HG03442 (cell line): ENCODE measurements at regions not wholly inside any gene's neighbourhood (a gene's known extent, or its start where the extent isn't known, plus 50 kb on each side); places are given as distances from the start of the nearest gene placed in this dataset.
A peak's percentile ranks its signal among the peaks of the same experiment; 100 is the strongest.

Experiments
- ATAC-seq: cut with Tn5 transposase; IDR thresholded peaks from one replicate; pipeline ENCODE4 v1.9.1; 2021; ENCODE audit warnings: mild to moderate bottlenecking, moderate library complexity; ENCODE audit not compliant: unreplicated experiment

- no peak for ATAC-seq
Observed at GRCh38 chr12:93149229-93149628, 220.1 kb upstream of the EEA1 start.

GRCh38 chr12:93151079-93151762, 222.1 kb upstream of the EEA1 start:
- ATAC-seq: no peak

GRCh38 chr12:93152617-93153016, 223.5 kb upstream of the EEA1 start:
- no peak for ATAC-seq

GRCh38 chr12:93153321-93153720, 224.2 kb upstream of the EEA1 start:
- ATAC-seq: no peak

GRCh38 chr12:93154096-93154728, 223.5 kb upstream of the NUDT4 start:
- ATAC-seq: no peak

GRCh38 chr12:93154753-93155480, 222.8 kb upstream of the NUDT4 start:
- ATAC-seq: no peak

GRCh38 chr12:93156086-93156716, 221.5 kb upstream of the NUDT4 start:
- ATAC-seq: no peak

GRCh38 chr12:93157279-93157678, 220.4 kb upstream of the NUDT4 start:
- no peak for ATAC-seq

GRCh38 chr12:93158065-93158843, 219.5 kb upstream of the NUDT4 start:
- no peak for ATAC-seq

- ATAC-seq: no peak
Observed at GRCh38 chr12:93163260-93164036, 214.3 kb upstream of the NUDT4 start.

- no peak for ATAC-seq
Observed at GRCh38 chr12:93164103-93164880, 213.4 kb upstream of the NUDT4 start.

GRCh38 chr12:93165384-93165932, 212.3 kb upstream of the NUDT4 start:
- no peak for ATAC-seq

GRCh38 chr12:93166541-93167307, 211.0 kb upstream of the NUDT4 start:
- ATAC-seq: peak; percentile 73

- ATAC-seq: no peak
Observed at GRCh38 chr12:93167331-93167730, 210.4 kb upstream of the NUDT4 start.

GRCh38 chr12:93167841-93168492, 209.8 kb upstream of the NUDT4 start:
- peak; percentile 64 for ATAC-seq

- ATAC-seq: no peak
Observed at GRCh38 chr12:93168751-93169150, 209.0 kb upstream of the NUDT4 start.

- no peak for ATAC-seq
Observed at GRCh38 chr12:93169536-93169935, 208.2 kb upstream of the NUDT4 start.

- ATAC-seq: no peak
Observed at GRCh38 chr12:93170928-93171327, 206.8 kb upstream of the NUDT4 start.
